Osteoblast (primary cell): ENCODE measurements at regions not wholly inside any gene's neighbourhood (a gene's known extent, or its start where the extent isn't known, plus 50 kb on each side); places are given as distances from the start of the nearest gene placed in this dataset.

Experiments
- DNase-seq: peaks from one replicate; pipeline ENCODE4 v3.0.0; 2011; ENCODE audit warnings: low spot score, mixed read lengths; ENCODE audit not compliant: insufficient read length; ENCODE audit errors: missing footprints
- H2AFZ ChIP-seq: 2 replicates; pipeline ENCODE4 v1.6.0; 2011; ENCODE audit warnings: mild to moderate bottlenecking, low read length
- H3K27ac ChIP-seq: 2 replicates; pipeline ENCODE4 v1.5.1; 2011; ENCODE audit warnings: mild to moderate bottlenecking, low read depth, low read length, moderate library complexity
- H3K27me3 ChIP-seq: 2 replicates; pipeline ENCODE4 v1.6.0; 2012; ENCODE audit warnings: mild to moderate bottlenecking, control low read depth, inconsistent platforms, low read length, moderate library complexity; ENCODE audit not compliant: insufficient read depth
- H3K36me3 ChIP-seq: 2 replicates; pipeline ENCODE4 v1.5.1; 2011; ENCODE audit warnings: mild to moderate bottlenecking, low read length, control low read depth, moderate library complexity; ENCODE audit not compliant: insufficient read depth
- H3K4me1 ChIP-seq: 2 replicates; pipeline ENCODE4 v1.5.1; 2011; ENCODE audit warnings: mild to moderate bottlenecking, low read length, control low read depth, moderate library complexity; ENCODE audit not compliant: insufficient read depth
- H3K4me2 ChIP-seq: 2 replicates; pipeline ENCODE4 v1.6.0; 2011; ENCODE audit warnings: mild to moderate bottlenecking, low read length; ENCODE audit not compliant: insufficient read depth
- H3K4me3 ChIP-seq: fragments of 200-600 bp; sonication (generic); 3 replicates; pipeline ENCODE4 v1.5.1; 2012; ENCODE audit warnings: mild to moderate bottlenecking, low read length, inconsistent platforms; ENCODE audit not compliant: insufficient read depth
- H3K79me2 ChIP-seq: 2 replicates; pipeline ENCODE4 v1.6.0; 2012; ENCODE audit warnings: mild to moderate bottlenecking, low read length, control low read depth, inconsistent platforms; ENCODE audit not compliant: insufficient read depth
- H3K9me3 ChIP-seq: 2 replicates; pipeline ENCODE4 v1.5.1; 2011; ENCODE audit warnings: low read depth, low read length, control low read depth
- H4K20me1 ChIP-seq: 2 replicates; pipeline ENCODE4 v1.6.0; 2012; ENCODE audit warnings: mild to moderate bottlenecking, low read length, control low read depth; ENCODE audit not compliant: insufficient read depth
- TF ChIP-seq, protein P1 (sequence below): IDR thresholded peaks from 2 replicates; pipeline ENCODE4 v1.5.1; 2011; ENCODE audit warnings: mild to moderate bottlenecking, low read depth, low read length, moderate library complexity; ENCODE audit errors: extremely low read depth

DNA sequence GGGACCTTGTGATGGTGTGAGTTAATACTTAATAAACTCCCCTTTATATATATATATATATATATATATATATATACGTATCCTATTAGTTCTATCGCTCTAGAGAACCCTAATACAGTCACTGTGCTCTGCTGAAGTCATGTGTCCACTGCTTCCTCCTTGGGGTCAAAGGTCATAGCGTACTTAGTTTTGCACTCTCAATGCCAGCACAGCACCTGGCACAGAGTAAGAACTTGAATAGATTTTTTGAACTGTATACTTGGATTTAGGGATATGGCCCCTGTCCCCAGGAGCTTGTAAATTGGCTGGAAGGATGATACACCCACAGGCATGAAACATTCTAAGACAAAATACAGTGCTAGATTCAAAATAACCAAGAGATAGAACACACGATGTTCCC lies 58.9 kb upstream of the PLXNA4 start:
- Histone ChIP-seq H2AFZ (no peak overlapping the region), H3K9me3 (no peaks in the 10 kb centered on the region), H3K4me2 (no peak overlapping the region), H3K4me3 (no peak overlapping the region), H3K4me1 (no peaks in the 10 kb centered on the region), H3K79me2 (no peaks in the 10 kb centered on the region), H3K36me3 (no peaks in the 10 kb centered on the region), H3K27me3 (peaks cover 2% of the 10 kb centered on the region), H4K20me1 (no peaks in the 10 kb centered on the region), H3K27ac (no peak overlapping the region)
- DNase-seq: no peak
- TF ChIP-seq, protein P1, sequence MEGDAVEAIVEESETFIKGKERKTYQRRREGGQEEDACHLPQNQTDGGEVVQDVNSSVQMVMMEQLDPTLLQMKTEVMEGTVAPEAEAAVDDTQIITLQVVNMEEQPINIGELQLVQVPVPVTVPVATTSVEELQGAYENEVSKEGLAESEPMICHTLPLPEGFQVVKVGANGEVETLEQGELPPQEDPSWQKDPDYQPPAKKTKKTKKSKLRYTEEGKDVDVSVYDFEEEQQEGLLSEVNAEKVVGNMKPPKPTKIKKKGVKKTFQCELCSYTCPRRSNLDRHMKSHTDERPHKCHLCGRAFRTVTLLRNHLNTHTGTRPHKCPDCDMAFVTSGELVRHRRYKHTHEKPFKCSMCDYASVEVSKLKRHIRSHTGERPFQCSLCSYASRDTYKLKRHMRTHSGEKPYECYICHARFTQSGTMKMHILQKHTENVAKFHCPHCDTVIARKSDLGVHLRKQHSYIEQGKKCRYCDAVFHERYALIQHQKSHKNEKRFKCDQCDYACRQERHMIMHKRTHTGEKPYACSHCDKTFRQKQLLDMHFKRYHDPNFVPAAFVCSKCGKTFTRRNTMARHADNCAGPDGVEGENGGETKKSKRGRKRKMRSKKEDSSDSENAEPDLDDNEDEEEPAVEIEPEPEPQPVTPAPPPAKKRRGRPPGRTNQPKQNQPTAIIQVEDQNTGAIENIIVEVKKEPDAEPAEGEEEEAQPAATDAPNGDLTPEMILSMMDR: no peak

- Histone ChIP-seq H3K9me3 (no peaks in the 10 kb centered on the region), H3K4me3 (no peak overlapping the region), H3K27ac (no peak overlapping the region), H3K27me3 (peaks cover 1% of the 10 kb centered on the region), H3K4me2 (no peak overlapping the region), H3K79me2 (no peaks in the 10 kb centered on the region), H3K4me1 (no peaks in the 10 kb centered on the region), H3K36me3 (no peaks in the 10 kb centered on the region), H2AFZ (no peak overlapping the region), H4K20me1 (no peaks in the 10 kb centered on the region)
- TF ChIP-seq, protein P1: no peak
- DNase-seq: no peak
Measured at GRCh38 chr7:132630834-132631233, 54.6 kb upstream of the PLXNA4 start.
